T-cell (primary cell): ENCODE measurements at regions not wholly inside any gene's neighbourhood (a gene's known extent, or its start where the extent isn't known, plus 50 kb on each side); places are given as distances from the start of the nearest gene placed in this dataset.
"Not testable (repeated sequence)": the region's sequence is repeated elsewhere in the genome, so short reads cannot be mapped to it uniquely, and the experiment has no call there.

ENCODE experiments used
- ATAC-seq, 4 experiments: fragments of 200-7000 bp in 3 of 4; fragments of 150-1000 bp in 1 of 4; cut with Tn5 transposase; replicated peaks in 1 of 4; 1 replicate in 3 of 4; 2 replicates in 1 of 4; pipeline ENCODE4 v1.10.0; 2021; ENCODE audit warnings: moderate library complexity in 3 of 4, mild to moderate bottlenecking in 2 of 4, moderate number of reproducible peaks in 1 of 4
- CTCF ChIA-PET, 2 donors: fragments of 300-600 bp; sonication (Branson Sonifier 250); formaldehyde crosslinking; loops; one replicate each; lab custom pipeline; 2022; ENCODE audit warnings: antibody characterized with exemption in 2 of 2; lab: Charles Lee
- POLR2A ChIA-PET, 2 donors: fragments of 300-600 bp; sonication (Branson Sonifier 250); formaldehyde crosslinking; loops; one replicate each; lab custom pipeline; 2022; ENCODE audit warnings: antibody characterized with exemption in 2 of 2; lab: Charles Lee
- DNase-seq, 35 experiments: peaks; one replicate each; pipeline versions ENCODE4 v3.0.0 to v3.0.0-alpha.2; 2013 to 2023
- H3K27ac ChIP-seq: one replicate; pipeline ENCODE4 v1.5.1; 2013; ENCODE audit warnings: low read length
- H3K27me3 ChIP-seq, 2 experiments: replicated peaks in 1 of 2; 1 replicate in 1 of 2; 2 replicates in 1 of 2; pipeline versions ENCODE4 v1.6.1 to v1.7.0; 2013; ENCODE audit warnings: low read length in 1 of 2, mixed read lengths in 1 of 2; ENCODE audit not compliant: control insufficient read depth in 2 of 2, insufficient read depth in 2 of 2; ENCODE audit errors: extremely low read depth in 1 of 2
- H3K36me3 ChIP-seq, 2 donors: 1 replicate in 1 of 2; 2 replicates in 1 of 2; pipeline versions ENCODE4 v1.6.1 to v1.7.0; 2013; ENCODE audit warnings: low read length in 1 of 2; ENCODE audit not compliant: control insufficient read depth in 2 of 2, insufficient read depth in 1 of 2; ENCODE audit errors: extremely low read depth in 1 of 2
- H3K4me1 ChIP-seq, 2 experiments: 1 replicate in 1 of 2; 2 replicates in 1 of 2; pipeline versions ENCODE4 v1.6.1 to v1.7.0; 2013; ENCODE audit warnings: low read length in 2 of 2, mixed read lengths in 1 of 2; ENCODE audit not compliant: insufficient read depth in 2 of 2, control insufficient read depth in 1 of 2; ENCODE audit errors: extremely low read depth in 1 of 2
- H3K4me3 ChIP-seq, 2 donors: 1 replicate in 1 of 2; 2 replicates in 1 of 2; pipeline versions ENCODE4 v1.5.1 to v1.7.0; 2013; ENCODE audit warnings: mild to moderate bottlenecking in 2 of 2, low read length in 1 of 2, moderate library complexity in 1 of 2; ENCODE audit not compliant: control insufficient read depth in 1 of 2; ENCODE audit errors: extremely low read depth in 1 of 2
- H3K9me3 ChIP-seq: 2 replicates; pipeline ENCODE4 v1.7.0; 2013
- H3K27ac Mint-ChIP-seq, 2 donors: one replicate each; pipeline ENCODE4 v1.8.0; 2020 to 2021; ENCODE audit warnings: mild to moderate bottlenecking in 2 of 2, mixed read lengths in 2 of 2
- H3K27me3 Mint-ChIP-seq, 2 donors: one replicate each; pipeline ENCODE4 v1.8.0; 2021 to 2022; ENCODE audit warnings: mixed read lengths in 2 of 2
- H3K36me3 Mint-ChIP-seq: one replicate; pipeline ENCODE4 v1.8.0; 2021; ENCODE audit warnings: mixed read lengths
- H3K4me1 Mint-ChIP-seq, 3 donors: one replicate each; pipeline ENCODE4 v1.8.0; 2020 to 2022; ENCODE audit warnings: mixed read lengths in 3 of 3, mild to moderate bottlenecking in 1 of 3
- H3K4me3 Mint-ChIP-seq, 3 donors: one replicate each; pipeline ENCODE4 v1.8.0; 2020 to 2022; ENCODE audit warnings: mild to moderate bottlenecking in 3 of 3, mixed read lengths in 3 of 3, moderate library complexity in 3 of 3
- H3K9me3 Mint-ChIP-seq, 3 donors: one replicate each; pipeline ENCODE4 v1.8.0; 2020 to 2022; ENCODE audit warnings: mixed read lengths in 3 of 3
- WGBS: methylation state at CpG from one replicate; pipeline ENCODE4 v1.1.5; 2013; ENCODE audit warnings: missing lambda C conversion rate; ENCODE audit not compliant: insufficient coverage; 5-methylcytosine and 5-hydroxymethylcytosine counted together

DNA sequence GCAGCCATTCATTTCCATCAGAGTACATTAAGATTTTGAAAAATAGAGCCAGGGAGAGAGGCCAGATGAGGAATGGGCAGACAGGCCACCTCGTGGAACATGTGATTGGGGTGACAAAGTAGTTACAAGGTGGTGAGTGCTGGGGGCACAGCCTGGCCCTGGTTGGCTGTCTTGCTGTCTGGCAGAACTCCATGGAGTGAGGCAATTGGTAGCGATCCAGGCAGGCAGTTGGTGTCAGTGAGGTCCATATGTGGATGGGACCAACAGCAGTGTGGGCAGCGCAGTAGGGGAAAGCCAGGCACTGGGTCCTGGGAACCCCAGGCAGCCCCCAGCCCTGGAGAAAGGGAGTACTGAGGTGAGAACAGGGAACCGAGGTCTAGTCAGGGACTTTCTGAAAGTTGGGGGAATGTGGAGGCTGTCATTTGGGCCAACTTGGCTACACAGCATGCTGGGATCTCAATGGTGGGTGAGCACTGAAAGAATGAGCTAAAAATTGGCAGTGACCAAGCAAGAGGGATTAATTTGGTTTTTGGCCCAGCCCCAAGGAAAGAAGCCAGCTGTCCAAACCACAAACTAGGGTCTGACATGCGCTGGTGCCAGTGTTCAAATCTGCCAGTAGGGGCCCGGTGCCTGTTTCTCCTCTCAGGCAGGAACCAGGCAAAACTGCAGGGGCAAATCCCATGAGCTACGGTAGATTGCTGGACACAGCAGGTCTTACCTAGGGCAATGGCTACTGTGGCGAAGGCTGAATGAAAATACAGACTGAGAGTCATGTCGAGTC lies 61.4 kb upstream of the E2F3 start:
- Histone ChIP-seq H3K36me3 (no peaks in the 10 kb centered on the region), H3K4me1 (peaks cover 6 to 9% of the 10 kb centered on the region in 2 experiments), H3K9me3 (no peaks in the 10 kb centered on the region), H3K27me3 (no peaks in the 10 kb centered on the region), H3K4me3 (no peak overlapping the region), H3K27ac (no peak overlapping the region)
- POLR2A ChIA-PET = no interaction called here
- no peak overlapping the region for H3K4me3 Mint-ChIP-seq
- no peak overlapping the region for H3K27ac Mint-ChIP-seq
- ATAC-seq = no peak
- peaks cover 25 to 39% (median 29%) of the 10 kb centered on the region in 3 donors for H3K4me1 Mint-ChIP-seq
- H3K27me3 Mint-ChIP-seq = no peaks in the 10 kb centered on the region
- no peaks in the 10 kb centered on the region for H3K36me3 Mint-ChIP-seq
- no peak for DNase-seq
- CTCF ChIA-PET = no interaction called here
- H3K9me3 Mint-ChIP-seq = peaks cover 0 to 3% (median 0%) of the 10 kb centered on the region in 3 donors
- 92% methylated on average over 8 of the region's 9 CpGs for WGBS

DNA sequence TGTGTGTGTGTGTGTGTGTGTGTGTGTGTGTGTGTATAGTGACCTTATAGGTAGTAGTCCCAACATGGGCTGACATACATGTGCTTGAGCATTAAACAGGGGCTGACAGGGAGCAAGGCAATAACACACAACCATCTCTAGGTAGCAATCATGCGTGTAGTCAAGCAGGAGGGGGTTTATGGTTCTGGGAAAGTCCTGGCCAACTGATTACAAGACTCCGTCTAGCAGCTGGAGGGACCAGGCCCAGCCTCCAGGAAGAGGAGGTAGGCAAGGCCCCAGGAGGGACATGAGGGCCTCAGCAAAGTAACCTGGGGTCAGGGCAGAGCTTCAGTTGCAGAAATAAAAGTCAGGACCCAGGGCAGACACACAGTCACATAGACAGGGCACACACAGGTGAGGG lies 60.6 kb upstream of the E2F3 start:
- H3K4me3 ChIP-seq = no peak overlapping the region
- H3K9me3 ChIP-seq = no peaks in the 10 kb centered on the region

DNA sequence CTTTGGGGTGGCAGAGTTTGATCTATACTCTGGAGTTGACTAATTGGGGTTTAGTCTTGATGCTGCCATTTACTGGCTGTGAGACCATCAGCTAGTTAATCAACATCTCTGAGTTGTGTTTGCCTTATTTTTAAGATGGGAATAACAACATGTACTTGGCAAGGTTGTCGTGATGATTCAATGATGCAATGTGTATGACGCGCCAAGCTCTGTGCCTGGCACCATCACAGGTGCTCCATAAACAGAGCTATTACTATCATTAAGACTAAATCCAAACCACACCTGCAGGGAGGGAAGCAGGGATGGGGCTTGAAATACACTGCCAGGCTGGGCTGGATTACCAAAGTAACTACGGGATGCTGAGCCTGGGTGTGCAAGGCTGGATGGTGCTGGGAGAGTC lies 60.1 kb upstream of the E2F3 start:
- H3K9me3 ChIP-seq = no peaks in the 10 kb centered on the region
- ATAC-seq (no peak), DNase-seq (no peak)
- WGBS = 100% methylated on average over 1 of the region's 4 CpGs
- no peak overlapping the region for H3K27ac Mint-ChIP-seq
- H3K27me3 ChIP-seq = no peaks in the 10 kb centered on the region
- no peaks in the 10 kb centered on the region for H3K36me3 Mint-ChIP-seq
- H3K4me3 ChIP-seq = no peak overlapping the region
- no peak overlapping the region for H3K4me3 Mint-ChIP-seq
- H3K27ac ChIP-seq = no peak overlapping the region
- ChIA-PET POLR2A (no interaction called here), CTCF (interaction anchor here in 1 of 2 donors (0.5 kb wide), 1 partner anchor 1251 kb away, joined by 3 read pairs; no protein-coding TSS in a partner anchor)
- H3K27me3 Mint-ChIP-seq = no peaks in the 10 kb centered on the region
- H3K4me1 ChIP-seq = peaks cover 2 to 6% of the 10 kb centered on the region in 2 experiments
- H3K9me3 Mint-ChIP-seq = peaks cover 0 to 5% (median 0%) of the 10 kb centered on the region in 3 donors
- no peaks in the 10 kb centered on the region for H3K36me3 ChIP-seq
- peaks cover 12 to 26% (median 18%) of the 10 kb centered on the region in 3 donors for H3K4me1 Mint-ChIP-seq

More for the DNA sequence above, 60.6 kb upstream of the E2F3 start:
- WGBS = 80% methylated on average over 1 of the region's 2 CpGs
- Mint-ChIP-seq H3K27me3 (no peaks in the 10 kb centered on the region), H3K36me3 (no peaks in the 10 kb centered on the region), H3K9me3 (peaks cover 0 to 5% (median 0%) of the 10 kb centered on the region in 3 donors), H3K27ac (no peak overlapping the region), H3K4me1 (peaks cover 16 to 31% (median 21%) of the 10 kb centered on the region in 3 donors), H3K4me3 (no peak overlapping the region)
- no peak overlapping the region for H3K27ac ChIP-seq
- ChIA-PET CTCF (interaction anchor here in 1 of 2 donors (0.5 kb wide), 1 partner anchor 1252 kb away, joined by 3 read pairs; no protein-coding TSS in a partner anchor), POLR2A (no interaction called here)
- H3K4me1 ChIP-seq = peaks cover 6% of the 10 kb centered on the region in 2 experiments
- ATAC-seq (no peak), DNase-seq (no peak)
- no peaks in the 10 kb centered on the region for H3K27me3 ChIP-seq
- H3K36me3 ChIP-seq = no peaks in the 10 kb centered on the region

DNA sequence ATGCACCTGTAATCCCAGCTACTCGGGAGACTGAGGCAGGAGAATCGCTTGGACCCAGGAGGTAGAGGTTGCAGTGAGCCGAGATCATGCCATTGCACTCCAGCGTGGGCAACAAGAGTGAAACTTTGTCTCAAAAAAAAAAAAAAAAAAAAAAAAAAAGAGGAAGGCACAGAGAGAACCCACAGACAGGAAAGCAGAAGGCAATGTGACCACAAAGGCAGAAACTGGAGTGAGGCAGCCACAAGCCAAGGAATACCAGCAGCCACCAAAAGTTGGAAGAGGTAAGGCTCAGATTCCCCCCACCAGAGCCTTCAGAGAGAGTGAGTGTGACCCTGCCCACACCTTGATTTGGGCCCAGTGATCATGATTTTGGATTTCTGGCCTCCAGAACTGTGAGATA lies 54.7 kb upstream of the E2F3 start:
- CTCF ChIA-PET, H3K36me3 ChIP-seq, ATAC-seq, H3K9me3 Mint-ChIP-seq, H3K27ac Mint-ChIP-seq, H3K36me3 Mint-ChIP-seq, H3K4me1 ChIP-seq, H3K27me3 ChIP-seq, H3K9me3 ChIP-seq, DNase-seq, POLR2A ChIA-PET, H3K4me3 ChIP-seq, H3K4me3 Mint-ChIP-seq, H3K27ac ChIP-seq, H3K27me3 Mint-ChIP-seq: not testable (repeated sequence)
- WGBS = 92% methylated on average over 4 of the region's 4 CpGs
- peaks cover 4 to 22% (median 13%) of the 10 kb centered on the region in 3 donors for H3K4me1 Mint-ChIP-seq

DNA sequence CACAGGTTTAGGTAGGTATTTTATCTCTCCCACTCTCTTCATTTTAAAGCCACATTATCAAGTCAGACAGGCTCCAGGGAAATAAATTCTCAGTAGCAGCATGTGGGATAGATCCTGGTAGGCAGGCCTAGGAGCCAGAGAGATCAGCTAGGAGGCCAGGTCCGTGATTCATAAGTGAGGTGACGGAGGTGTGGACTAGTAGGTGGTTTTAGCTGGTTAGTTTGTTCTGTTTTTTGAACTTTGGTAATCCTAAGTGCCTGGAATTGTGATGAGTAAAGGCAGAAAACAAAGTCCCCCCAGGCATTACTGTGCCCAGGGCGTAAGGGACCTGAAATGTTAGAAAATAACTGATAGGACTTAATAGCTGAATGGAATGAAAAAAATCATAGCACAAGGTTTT lies 53.6 kb upstream of the E2F3 start:
- 100% methylated on average over 2 of the region's 3 CpGs for WGBS
- Mint-ChIP-seq H3K4me3 (no peak overlapping the region), H3K27ac (no peak overlapping the region), H3K9me3 (peaks cover under 1 to 5% (median under 1%) of the 10 kb centered on the region in 3 donors), H3K4me1 (peaks cover 0 to 13% (median 6%) of the 10 kb centered on the region in 3 donors), H3K36me3 (peaks cover under 1% of the 10 kb centered on the region), H3K27me3 (no peaks in the 10 kb centered on the region)
- Histone ChIP-seq H3K4me3 (no peak overlapping the region), H3K4me1 (peaks cover 0 to under 1% of the 10 kb centered on the region in 2 experiments), H3K27ac (no peak overlapping the region), H3K36me3 (no peaks in the 10 kb centered on the region), H3K9me3 (no peaks in the 10 kb centered on the region), H3K27me3 (no peaks in the 10 kb centered on the region)
- CTCF ChIA-PET = no interaction called here
- no peak for ATAC-seq
- POLR2A ChIA-PET = interaction anchor here in 1 of 2 donors (0.7 kb wide), 1 partner anchor 20 kb away, joined by 6 read pairs; no protein-coding TSS in a partner anchor
- no peak for DNase-seq

DNA sequence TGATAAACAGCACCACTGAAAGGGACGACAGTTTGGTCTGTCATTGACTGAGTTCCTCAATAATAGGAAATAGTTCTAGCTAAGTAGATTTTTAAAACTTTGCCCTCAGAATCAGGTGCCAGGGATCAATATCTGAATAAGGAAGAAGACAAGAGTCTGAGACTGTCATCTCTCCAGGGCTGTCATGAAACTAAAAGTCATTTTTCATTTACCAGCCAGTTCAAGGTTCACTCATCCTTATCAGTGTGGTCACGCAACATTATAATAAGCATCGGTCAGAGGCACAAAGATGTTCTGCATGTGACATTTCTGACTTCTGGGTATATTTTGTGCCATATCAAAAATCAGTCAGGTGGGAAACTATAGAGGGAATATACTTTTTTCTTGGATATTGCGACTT lies 52.5 kb upstream of the E2F3 start:
- POLR2A ChIA-PET = no interaction called here
- no peak for ATAC-seq
- Mint-ChIP-seq H3K27me3 (no peaks in the 10 kb centered on the region), H3K4me1 (peaks cover 0 to 9% (median 7%) of the 10 kb centered on the region in 3 donors), H3K9me3 (peaks cover 3 to 10% (median 5%) of the 10 kb centered on the region in 3 donors), H3K36me3 (peaks cover 5% of the 10 kb centered on the region), H3K4me3 (no peak overlapping the region), H3K27ac (no peak overlapping the region)
- Histone ChIP-seq H3K9me3 (no peaks in the 10 kb centered on the region), H3K4me3 (no peak overlapping the region), H3K27ac (no peak overlapping the region), H3K36me3 (no peaks in the 10 kb centered on the region), H3K4me1 (no peaks in the 10 kb centered on the region), H3K27me3 (no peaks in the 10 kb centered on the region)
- CTCF ChIA-PET = interaction anchor here (0.6 kb wide), 2 partner anchors 166 to 174 kb away, joined by 3 to 5 read pairs; no protein-coding TSS in a partner anchor
- DNase-seq = no peak
- WGBS = no CpG with 5 or more reads among the region's 4 CpGs
